K562 (cell line): ENCODE measurements at regions not wholly inside any gene's neighbourhood (a gene's known extent, or its start where the extent isn't known, plus 50 kb on each side); places are given as distances from the start of the nearest gene placed in this dataset.

ENCODE experiments used
- EP300 ChIP-seq: IDR thresholded peaks from 2 replicates; pipeline ENCODE4 v1.6.1; 2012; ENCODE audit warnings: low read length, improper control_type of control experiment
- FOXK1 ChIP-seq: sonication (generic); formaldehyde crosslinking; IDR thresholded peaks from 2 replicates; pipeline ENCODE4 v1.8.0; 2022; ENCODE audit warnings: missing genetic modification reagents, mild to moderate bottlenecking, borderline replicate concordance
- HSF4 ChIP-seq: fragments of 250-450 bp; sonication (Bioruptor Pico); IDR thresholded peaks from 2 replicates; pipeline ENCODE4 v2.1.2; 2022; ENCODE audit warnings: mild to moderate bottlenecking, moderate library complexity, borderline replicate concordance
- KDM4B ChIP-seq, 2 experiments: fragments of 450-650 bp in 1 of 2; sonication (generic) in 1 of 2; IDR thresholded peaks; 2 replicates each; pipeline ENCODE4 v1.6.1; 2016 to 2017; ENCODE audit warnings: borderline replicate concordance in 2 of 2, antibody characterized with exemption in 1 of 2, low read depth in 1 of 2, mild to moderate bottlenecking in 1 of 2
- RAD21 ChIP-seq, 2 experiments: fragments of 250-450 bp in 1 of 2; fragments of 450-650 bp in 1 of 2; sonication (Bioruptor Pico) in 1 of 2; formaldehyde crosslinking in 1 of 2; IDR thresholded peaks in 1 of 2; conservative IDR thresholded peaks in 1 of 2; 2 replicates each; pipeline versions ENCODE4 v1.4.0 to v1.8.0; 2020 to 2022; ENCODE audit warnings: mild to moderate bottlenecking in 2 of 2, moderate library complexity in 1 of 2
- RBM22 ChIP-seq: fragments of 200-400 bp; formaldehyde crosslinking; IDR thresholded peaks from 2 replicates; pipeline ENCODE4 v1.6.1; 2018; ENCODE audit warnings: low read length, low read depth; ENCODE audit not compliant: poor library complexity, severe bottlenecking
- SIRT6 ChIP-seq: IDR thresholded peaks from one replicate; pipeline ENCODE4 v1.6.1; 2012; ENCODE audit warnings: low read depth, mild to moderate bottlenecking, control low read depth, inconsistent platforms, low read length, moderate library complexity
- TFAP4 ChIP-seq: sonication (generic); formaldehyde crosslinking; IDR thresholded peaks from 2 replicates; pipeline ENCODE4 v1.8.0; 2022; ENCODE audit warnings: missing genetic modification reagents, mild to moderate bottlenecking, moderate library complexity, borderline replicate concordance
- ZFX ChIP-seq: sonication (generic); formaldehyde crosslinking; IDR thresholded peaks from 2 replicates; pipeline ENCODE4 v1.8.0; 2022; ENCODE audit warnings: mild to moderate bottlenecking, missing genetic modification reagents, moderate library complexity
- TF ChIP-seq, protein P1 (sequence below), 3 experiments: IDR thresholded peaks in 2 of 3; conservative IDR thresholded peaks in 1 of 3; 2 replicates each; pipeline ENCODE4 v1.5.1; 2011 to 2012; ENCODE audit warnings: low read length in 3 of 3, mild to moderate bottlenecking in 3 of 3, control low read depth in 2 of 3, improper control_type of control experiment in 1 of 3, inconsistent platforms in 1 of 3, low read depth in 1 of 3, mixed read lengths in 1 of 3, moderate library complexity in 1 of 3; ENCODE audit not compliant: insufficient read depth in 2 of 3

DNA sequence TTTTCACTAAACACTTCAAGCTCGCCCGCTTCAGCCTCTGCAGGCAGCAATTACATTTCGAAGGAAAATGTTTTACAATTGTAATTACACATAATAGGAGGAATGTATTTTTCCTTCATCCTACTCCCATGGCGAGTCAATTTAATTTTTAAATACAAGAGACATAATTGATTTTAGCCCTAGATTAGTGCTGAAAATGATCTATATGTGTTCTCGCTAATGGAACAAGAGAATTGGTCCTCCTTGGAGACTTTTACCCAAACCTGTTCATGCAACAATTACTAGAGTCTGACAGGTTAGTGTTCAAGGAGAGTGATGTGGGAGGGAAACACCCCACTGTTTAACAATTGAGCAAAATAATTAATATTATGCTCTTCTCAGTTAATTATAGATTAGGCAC lies 509.4 kb upstream of the SETBP1 start:
- no peak for TF ChIP-seq TFAP4 (CRISPR knock-in tag)
- no peak for TF ChIP-seq RAD21 (CRISPR knock-in tag; conservative IDR thresholded peaks at IDR 0.05 in 1 of 2, IDR thresholded peaks at IDR 0.05 in 1 of 2)
- no peak for TF ChIP-seq KDM4B (IDR thresholded peaks at IDR 0.05; ENCODE audit: borderline replicate concordance in 2 of 2, low read depth in 1 of 2)
- no peak for TF ChIP-seq ZFX (CRISPR knock-in tag)
- no peak for TF ChIP-seq HSF4
- no peak for TF ChIP-seq SIRT6
- no peak for TF ChIP-seq RBM22
- no peak for TF ChIP-seq FOXK1 (CRISPR knock-in tag)
- no peak for TF ChIP-seq EP300
- TF ChIP-seq, protein P1, sequence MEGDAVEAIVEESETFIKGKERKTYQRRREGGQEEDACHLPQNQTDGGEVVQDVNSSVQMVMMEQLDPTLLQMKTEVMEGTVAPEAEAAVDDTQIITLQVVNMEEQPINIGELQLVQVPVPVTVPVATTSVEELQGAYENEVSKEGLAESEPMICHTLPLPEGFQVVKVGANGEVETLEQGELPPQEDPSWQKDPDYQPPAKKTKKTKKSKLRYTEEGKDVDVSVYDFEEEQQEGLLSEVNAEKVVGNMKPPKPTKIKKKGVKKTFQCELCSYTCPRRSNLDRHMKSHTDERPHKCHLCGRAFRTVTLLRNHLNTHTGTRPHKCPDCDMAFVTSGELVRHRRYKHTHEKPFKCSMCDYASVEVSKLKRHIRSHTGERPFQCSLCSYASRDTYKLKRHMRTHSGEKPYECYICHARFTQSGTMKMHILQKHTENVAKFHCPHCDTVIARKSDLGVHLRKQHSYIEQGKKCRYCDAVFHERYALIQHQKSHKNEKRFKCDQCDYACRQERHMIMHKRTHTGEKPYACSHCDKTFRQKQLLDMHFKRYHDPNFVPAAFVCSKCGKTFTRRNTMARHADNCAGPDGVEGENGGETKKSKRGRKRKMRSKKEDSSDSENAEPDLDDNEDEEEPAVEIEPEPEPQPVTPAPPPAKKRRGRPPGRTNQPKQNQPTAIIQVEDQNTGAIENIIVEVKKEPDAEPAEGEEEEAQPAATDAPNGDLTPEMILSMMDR (IDR thresholded peaks at IDR 0.05 in 2 of 3, conservative IDR thresholded peaks at IDR 0.05 in 1 of 3; ENCODE audit: insufficient read depth in 2 of 3, low read depth in 1 of 3, low read length in 3 of 3): no peak
